Activated naive CD8-positive, alpha-beta T cell treated with anti-CD3 and anti-CD28 coated beads, Interleukin-2, amount 10 ng/mL, durations not matched to agents 7 days and 5 days (primary cell): ENCODE measurements at regions not wholly inside any gene's neighbourhood (a gene's known extent, or its start where the extent isn't known, plus 50 kb on each side); places are given as distances from the start of the nearest gene placed in this dataset.

Source experiments
- ATAC-seq: fragments of 150-1000 bp; cut with Tn5 transposase; one replicate; pipeline ENCODE4 v1.10.0; 2021; ENCODE audit warnings: low read depth, moderate library complexity
- POLR2A ChIA-PET: fragments of 350-600 bp; sonication (Branson Sonifier 250); formaldehyde crosslinking; loops from one replicate; lab custom pipeline; 2021; ENCODE audit warnings: antibody characterized with exemption; lab: Charles Lee
- DNase-seq: peaks from one replicate; pipeline ENCODE4 v3.0.0; 2021
- H3K27ac Mint-ChIP-seq: one replicate; pipeline ENCODE4 v1.8.0; 2022; ENCODE audit warnings: mild to moderate bottlenecking, mixed read lengths
- H3K27me3 Mint-ChIP-seq: one replicate; pipeline ENCODE4 v1.8.0; 2022; ENCODE audit warnings: mild to moderate bottlenecking, moderate library complexity, mixed read lengths
- H3K36me3 Mint-ChIP-seq: one replicate; pipeline ENCODE4 v1.8.0; 2021; ENCODE audit warnings: mild to moderate bottlenecking, mixed read lengths
- H3K4me1 Mint-ChIP-seq: one replicate; pipeline ENCODE4 v1.8.0; 2021; ENCODE audit warnings: mixed read lengths
- H3K4me3 Mint-ChIP-seq: one replicate; pipeline ENCODE4 v1.8.0; 2022; ENCODE audit warnings: mild to moderate bottlenecking, moderate library complexity, mixed read lengths
- H3K9me3 Mint-ChIP-seq: one replicate; pipeline ENCODE4 v1.8.0; 2021; ENCODE audit warnings: mixed read lengths

- POLR2A ChIA-PET = no interaction called here
- no peaks in the 10 kb centered on the region for H3K27me3 Mint-ChIP-seq
- no peaks in the 10 kb centered on the region for H3K9me3 Mint-ChIP-seq
- ATAC-seq (no peak), DNase-seq (no peak)
- no peak overlapping the region for H3K27ac Mint-ChIP-seq
- no peak overlapping the region for H3K4me3 Mint-ChIP-seq
- no peaks in the 10 kb centered on the region for H3K36me3 Mint-ChIP-seq
- H3K4me1 Mint-ChIP-seq = no peaks in the 10 kb centered on the region
These were observed 275.2 kb downstream of the ASXL3 start for GRCh38 chr18:33853187-33853586.

- H3K9me3 Mint-ChIP-seq = no peaks in the 10 kb centered on the region
- H3K4me3 Mint-ChIP-seq = no peak overlapping the region
- H3K27ac Mint-ChIP-seq = no peak overlapping the region
- no peaks in the 10 kb centered on the region for H3K36me3 Mint-ChIP-seq
- ATAC-seq = no peak
- no peaks in the 10 kb centered on the region for H3K4me1 Mint-ChIP-seq
- POLR2A ChIA-PET = no interaction called here
- no peak for DNase-seq
- H3K27me3 Mint-ChIP-seq = no peaks in the 10 kb centered on the region
These were observed 273.6 kb downstream of the ASXL3 start for GRCh38 chr18:33851546-33852078.

- no peak overlapping the region for H3K4me3 Mint-ChIP-seq
- no peaks in the 10 kb centered on the region for H3K27me3 Mint-ChIP-seq
- no peak overlapping the region for H3K27ac Mint-ChIP-seq
- ATAC-seq (no peak), DNase-seq (no peak)
- H3K36me3 Mint-ChIP-seq = no peaks in the 10 kb centered on the region
- POLR2A ChIA-PET = no interaction called here
- H3K9me3 Mint-ChIP-seq = no peaks in the 10 kb centered on the region
- H3K4me1 Mint-ChIP-seq = no peaks in the 10 kb centered on the region
These were observed 271.7 kb downstream of the ASXL3 start for GRCh38 chr18:33849731-33850130.

DNA sequence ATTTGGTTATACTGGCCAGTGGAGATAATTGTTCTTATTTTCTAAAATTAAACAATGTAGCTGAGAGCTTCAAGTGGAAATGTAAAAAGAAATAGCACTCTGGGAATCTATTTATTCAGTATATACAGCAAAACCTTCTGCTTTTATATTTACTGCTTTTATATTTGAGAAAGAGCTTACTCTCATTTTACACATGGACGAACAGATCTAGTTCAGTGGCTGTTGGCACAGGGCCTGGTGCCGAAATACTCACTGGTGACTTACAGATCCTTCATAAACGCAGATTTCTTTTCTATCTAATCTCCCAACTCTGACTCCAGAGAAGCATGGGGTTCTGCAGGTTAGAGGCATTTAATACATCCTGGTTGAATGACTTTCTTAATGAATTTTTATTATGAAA is 266.2 kb downstream of the ASXL3 start:
- ATAC-seq (no peak), DNase-seq (no peak)
- H3K27ac Mint-ChIP-seq = no peak overlapping the region
- no peak overlapping the region for H3K4me3 Mint-ChIP-seq
- POLR2A ChIA-PET = no interaction called here
- H3K9me3 Mint-ChIP-seq = no peaks in the 10 kb centered on the region
- no peaks in the 10 kb centered on the region for H3K4me1 Mint-ChIP-seq
- H3K36me3 Mint-ChIP-seq = no peaks in the 10 kb centered on the region
- H3K27me3 Mint-ChIP-seq = no peaks in the 10 kb centered on the region

- H3K4me1 Mint-ChIP-seq = no peaks in the 10 kb centered on the region
- H3K27ac Mint-ChIP-seq = no peak overlapping the region
- H3K27me3 Mint-ChIP-seq = no peaks in the 10 kb centered on the region
- no peaks in the 10 kb centered on the region for H3K36me3 Mint-ChIP-seq
- H3K4me3 Mint-ChIP-seq = no peak overlapping the region
- POLR2A ChIA-PET = no interaction called here
- DNase-seq (no peak), ATAC-seq (no peak)
- no peaks in the 10 kb centered on the region for H3K9me3 Mint-ChIP-seq
These were observed 263.4 kb downstream of the ASXL3 start for GRCh38 chr18:33841221-33841967.

GRCh38 chr18:33840212-33840593 is 262.2 kb downstream of the ASXL3 start:
- no peaks in the 10 kb centered on the region for H3K27me3 Mint-ChIP-seq
- POLR2A ChIA-PET = no interaction called here

GRCh38 chr18:33839452-33840211 is 261.6 kb downstream of the ASXL3 start:
- no peaks in the 10 kb centered on the region for H3K4me1 Mint-ChIP-seq
- no peaks in the 10 kb centered on the region for H3K36me3 Mint-ChIP-seq

More at GRCh38 chr18:33840212-33840593, 262.2 kb downstream of the ASXL3 start:
- no peak overlapping the region for H3K4me3 Mint-ChIP-seq
- H3K27ac Mint-ChIP-seq = no peak overlapping the region
- no peaks in the 10 kb centered on the region for H3K36me3 Mint-ChIP-seq
- DNase-seq (no peak), ATAC-seq (no peak)
- peaks cover 2% of the 10 kb centered on the region for H3K9me3 Mint-ChIP-seq
- no peaks in the 10 kb centered on the region for H3K4me1 Mint-ChIP-seq

DNA sequence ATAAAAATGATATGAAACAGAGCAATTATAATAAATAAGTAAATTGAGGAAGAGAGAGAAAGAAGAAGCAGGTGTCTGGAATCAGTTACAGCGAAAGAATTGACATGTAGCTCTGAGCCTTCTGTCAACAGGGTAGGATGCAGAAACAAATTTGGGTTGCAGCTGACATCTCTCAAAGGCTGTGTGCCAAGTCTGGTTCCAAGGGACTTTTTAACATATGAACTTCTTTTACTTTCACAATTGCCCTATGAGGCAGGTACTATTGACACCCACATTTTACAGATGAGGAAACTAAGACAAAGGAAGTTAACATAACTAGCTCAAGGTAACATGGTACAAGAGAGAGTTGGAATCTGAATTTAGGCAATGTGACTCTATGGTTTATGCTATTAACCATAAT is 260.0 kb downstream of the ASXL3 start:
- H3K36me3 Mint-ChIP-seq = no peaks in the 10 kb centered on the region
- no peak for DNase-seq
- H3K27ac Mint-ChIP-seq = no peak overlapping the region
- POLR2A ChIA-PET = no interaction called here
- no peaks in the 10 kb centered on the region for H3K27me3 Mint-ChIP-seq
- peaks cover 5% of the 10 kb centered on the region for H3K9me3 Mint-ChIP-seq
- H3K4me1 Mint-ChIP-seq = no peaks in the 10 kb centered on the region
- no peak for ATAC-seq
- H3K4me3 Mint-ChIP-seq = no peak overlapping the region

More at GRCh38 chr18:33839452-33840211, 261.6 kb downstream of the ASXL3 start:
- Mint-ChIP-seq H3K4me3 (no peak overlapping the region), H3K9me3 (peaks cover 2% of the 10 kb centered on the region), H3K27ac (no peak overlapping the region), H3K27me3 (no peaks in the 10 kb centered on the region)
- no peak for ATAC-seq
- no peak for DNase-seq
- POLR2A ChIA-PET = no interaction called here

DNA sequence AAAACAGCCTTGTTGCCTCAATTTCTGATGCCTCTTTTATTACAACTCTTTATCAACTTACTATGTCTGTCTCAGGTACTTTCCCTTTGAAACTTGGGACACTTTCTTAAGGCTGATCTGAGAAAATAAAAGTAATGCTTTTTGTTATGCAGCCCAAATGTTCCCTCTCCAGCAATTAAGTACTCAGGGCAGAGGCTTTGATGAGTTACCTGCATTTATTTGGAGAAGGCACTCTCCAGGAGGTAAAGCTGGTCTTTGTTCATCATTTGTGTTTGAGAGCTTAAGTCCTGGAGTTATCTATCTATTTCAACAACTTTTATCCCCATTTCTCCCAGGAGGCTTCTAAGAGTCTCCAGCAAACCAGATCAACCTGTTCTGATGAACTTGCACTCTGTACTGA is 259.2 kb downstream of the ASXL3 start:
- Mint-ChIP-seq H3K27ac (no peak overlapping the region), H3K4me3 (no peak overlapping the region), H3K27me3 (no peaks in the 10 kb centered on the region), H3K9me3 (peaks cover 5% of the 10 kb centered on the region), H3K36me3 (no peaks in the 10 kb centered on the region), H3K4me1 (no peaks in the 10 kb centered on the region)
- POLR2A ChIA-PET = no interaction called here
- ATAC-seq (no peak), DNase-seq (no peak)

DNA sequence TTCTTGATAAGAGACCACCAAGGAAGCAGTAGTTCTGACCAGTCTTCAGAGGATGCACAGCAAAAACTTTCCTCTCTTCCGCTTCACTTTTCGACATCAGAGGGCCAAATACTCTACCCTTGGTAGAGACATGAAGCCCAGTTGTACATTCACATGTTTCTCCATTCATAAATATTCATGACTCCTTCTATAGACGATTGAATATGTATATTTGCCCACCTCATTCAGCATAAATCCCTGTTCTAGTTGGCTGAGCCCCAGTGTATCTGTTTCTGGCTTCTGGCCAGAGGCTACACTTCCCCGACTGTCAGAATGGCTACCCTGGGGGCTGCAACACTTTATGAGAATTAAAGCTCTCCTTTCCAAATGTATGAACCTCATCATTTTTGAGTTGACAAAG is 258.5 kb downstream of the ASXL3 start:
- peaks cover 5% of the 10 kb centered on the region for H3K9me3 Mint-ChIP-seq
- no peak overlapping the region for H3K4me3 Mint-ChIP-seq
- no peak for DNase-seq
- POLR2A ChIA-PET = no interaction called here
- no peak overlapping the region for H3K27ac Mint-ChIP-seq
- H3K4me1 Mint-ChIP-seq = no peaks in the 10 kb centered on the region
- H3K36me3 Mint-ChIP-seq = no peaks in the 10 kb centered on the region
- no peaks in the 10 kb centered on the region for H3K27me3 Mint-ChIP-seq
- no peak for ATAC-seq

- no peak overlapping the region for H3K4me3 Mint-ChIP-seq
- H3K27me3 Mint-ChIP-seq = no peaks in the 10 kb centered on the region
- no peaks in the 10 kb centered on the region for H3K36me3 Mint-ChIP-seq
- peaks cover 5% of the 10 kb centered on the region for H3K9me3 Mint-ChIP-seq
- no peak for ATAC-seq
- POLR2A ChIA-PET = no interaction called here
- no peaks in the 10 kb centered on the region for H3K4me1 Mint-ChIP-seq
- no peak for DNase-seq
- H3K27ac Mint-ChIP-seq = no peak overlapping the region
These were observed 257.4 kb downstream of the ASXL3 start for GRCh38 chr18:33835419-33835818.

- no peak overlapping the region for H3K4me3 Mint-ChIP-seq
- no peaks in the 10 kb centered on the region for H3K36me3 Mint-ChIP-seq
- H3K27me3 Mint-ChIP-seq = no peaks in the 10 kb centered on the region
- H3K27ac Mint-ChIP-seq = no peak overlapping the region
- POLR2A ChIA-PET = no interaction called here
- ATAC-seq (no peak), DNase-seq (no peak)
- H3K9me3 Mint-ChIP-seq = peaks cover 5% of the 10 kb centered on the region
- H3K4me1 Mint-ChIP-seq = no peaks in the 10 kb centered on the region
These were observed 255.8 kb downstream of the ASXL3 start for GRCh38 chr18:33833842-33834241.

- Mint-ChIP-seq H3K27me3 (no peaks in the 10 kb centered on the region), H3K36me3 (no peaks in the 10 kb centered on the region), H3K9me3 (peaks cover 5% of the 10 kb centered on the region), H3K4me1 (no peaks in the 10 kb centered on the region), H3K4me3 (no peak overlapping the region), H3K27ac (no peak overlapping the region)
- POLR2A ChIA-PET = no interaction called here
- DNase-seq (no peak), ATAC-seq (no peak)
These were observed 253.4 kb downstream of the ASXL3 start for GRCh38 chr18:33831424-33831823.

GRCh38 chr18:33830213-33830612 is 252.2 kb downstream of the ASXL3 start:
- POLR2A ChIA-PET = no interaction called here
- ATAC-seq = no peak
- peaks cover 3% of the 10 kb centered on the region for H3K9me3 Mint-ChIP-seq

More at GRCh38 chr18:33830213-33830612, 252.2 kb downstream of the ASXL3 start:
- DNase-seq = no peak
- H3K4me1 Mint-ChIP-seq = no peaks in the 10 kb centered on the region
- H3K36me3 Mint-ChIP-seq = no peaks in the 10 kb centered on the region
- H3K27me3 Mint-ChIP-seq = no peaks in the 10 kb centered on the region
- H3K4me3 Mint-ChIP-seq = no peak overlapping the region
- no peak overlapping the region for H3K27ac Mint-ChIP-seq
